ENCODE measurements at regions not wholly inside any gene's neighbourhood (a gene's known extent, or its start where the extent isn't known, plus 50 kb on each side); places are given as distances from the start of the nearest gene placed in this dataset.
"Not testable (repeated sequence)": the region's sequence is repeated elsewhere in the genome, so short reads cannot be mapped to it uniquely, and the experiment has no call there.

DNA sequence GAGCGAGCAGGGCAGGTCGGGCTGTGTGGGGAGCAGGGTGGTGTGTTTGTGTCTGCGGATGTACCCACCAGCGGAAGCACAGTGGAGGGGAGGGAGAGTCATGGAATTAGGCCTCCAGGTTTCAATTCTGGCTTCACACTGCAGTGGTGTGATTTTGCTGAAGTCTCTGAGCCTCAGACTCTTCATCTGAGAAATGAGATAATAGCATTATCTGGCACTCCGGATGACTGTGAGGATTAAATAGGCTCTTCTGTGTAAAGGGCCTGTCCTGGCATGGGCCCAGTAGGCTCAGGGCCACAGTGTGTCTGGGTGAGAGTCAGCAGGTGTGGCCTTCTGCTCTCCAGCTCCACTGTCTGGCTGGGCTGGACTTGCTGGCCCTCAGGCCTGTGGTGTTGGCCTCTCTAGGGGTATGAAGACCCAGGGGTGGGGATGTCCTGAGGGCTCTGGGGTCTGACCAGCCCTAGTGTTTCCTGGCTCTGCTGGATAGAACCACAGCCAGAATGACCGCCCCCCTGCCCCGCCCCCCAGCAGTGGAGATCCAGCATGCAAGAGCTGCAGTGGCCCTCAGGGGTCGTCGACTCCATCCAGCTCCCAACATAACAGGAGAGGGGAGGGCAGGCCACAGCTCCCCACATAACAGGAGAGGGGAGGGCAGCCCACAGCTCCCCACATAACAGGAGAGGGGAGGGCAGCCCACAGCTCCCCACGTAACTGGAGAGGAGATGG is 178.6 kb downstream of the RPS24 start:
- DNase-seq = no peak

DNA sequence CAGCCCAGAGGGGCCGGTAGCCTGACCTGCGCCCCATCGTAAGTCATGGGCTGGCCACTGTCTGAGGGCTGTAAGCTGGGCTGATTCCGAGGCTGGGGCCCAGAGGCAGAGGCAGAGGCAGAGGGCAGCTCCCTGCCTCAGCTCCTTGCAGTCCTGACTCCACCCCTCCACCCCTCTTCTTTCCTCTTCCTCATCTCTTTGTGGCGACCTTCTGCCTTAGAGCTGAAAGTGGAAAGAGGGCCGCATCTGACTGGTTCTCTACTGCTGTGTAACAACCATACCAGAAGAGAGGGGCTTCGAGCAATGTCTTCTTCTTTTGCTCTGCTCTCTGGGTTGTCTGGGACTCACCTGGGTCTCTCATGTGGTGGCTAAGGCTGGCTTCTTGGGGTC is 179.1 kb downstream of the RPS24 start:
- DNase-seq = no peak

DNA sequence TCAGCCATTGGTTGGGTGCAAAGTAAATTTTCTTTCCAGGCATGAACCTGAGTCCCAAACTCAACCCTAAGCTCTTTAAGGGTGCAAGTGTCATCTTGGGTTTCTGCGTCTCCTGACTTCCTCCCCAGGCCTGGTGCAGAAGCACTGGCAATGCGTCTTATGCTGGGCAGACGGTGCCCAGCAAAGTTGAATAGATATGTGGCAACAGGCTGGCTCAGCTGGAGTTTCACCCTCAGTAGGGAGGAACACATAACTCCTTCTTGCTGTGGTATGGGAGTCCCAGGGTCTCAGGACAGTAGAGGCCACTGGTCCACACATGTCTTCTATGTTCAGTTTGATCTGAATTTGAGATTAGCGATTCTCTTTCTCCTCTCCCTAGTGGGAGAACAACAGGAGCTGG is 181.3 kb downstream of the RPS24 start:
- DNase-seq = no peak

DNA sequence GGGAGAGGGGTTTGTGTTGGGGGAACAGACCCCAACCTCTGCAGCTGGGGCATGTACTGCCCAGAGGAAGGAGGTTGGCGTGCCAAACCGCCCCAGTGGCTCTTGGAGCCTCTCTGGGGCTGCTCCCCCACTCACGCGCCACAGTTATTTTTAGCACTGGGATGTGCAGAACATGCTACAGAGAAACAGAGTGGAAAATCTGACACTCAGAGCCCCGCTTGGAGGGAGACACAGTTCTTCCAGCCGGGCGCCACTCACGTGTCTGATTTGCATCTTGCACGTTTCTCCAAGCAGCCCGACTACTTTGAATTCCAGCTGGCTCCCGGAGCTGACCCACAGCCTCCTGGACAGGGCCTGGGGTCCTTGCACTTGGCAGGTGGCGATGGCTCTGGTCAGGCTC is 182.0 kb downstream of the RPS24 start:
- no peak for DNase-seq

DNA sequence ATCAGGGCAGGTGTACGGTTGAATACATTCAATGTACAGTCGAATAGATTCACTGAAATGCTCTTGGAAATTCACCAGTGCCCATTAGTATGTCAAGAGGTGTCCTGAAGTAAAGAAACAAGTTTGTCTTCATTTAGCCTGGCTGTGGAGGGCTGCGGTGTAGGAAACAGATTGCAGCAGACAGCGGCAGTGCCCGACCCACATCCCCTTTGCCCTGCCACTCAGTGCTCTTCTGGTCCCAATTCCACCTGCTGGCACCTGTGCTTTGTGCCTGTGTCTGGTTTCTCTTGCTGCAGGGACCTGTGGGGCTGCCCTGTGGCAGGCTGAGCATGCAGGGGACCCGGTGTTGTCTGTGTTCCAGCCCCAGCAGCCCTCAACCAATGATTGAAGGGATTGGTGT is 183.7 kb downstream of the RPS24 start:
- no peak for DNase-seq

DNA sequence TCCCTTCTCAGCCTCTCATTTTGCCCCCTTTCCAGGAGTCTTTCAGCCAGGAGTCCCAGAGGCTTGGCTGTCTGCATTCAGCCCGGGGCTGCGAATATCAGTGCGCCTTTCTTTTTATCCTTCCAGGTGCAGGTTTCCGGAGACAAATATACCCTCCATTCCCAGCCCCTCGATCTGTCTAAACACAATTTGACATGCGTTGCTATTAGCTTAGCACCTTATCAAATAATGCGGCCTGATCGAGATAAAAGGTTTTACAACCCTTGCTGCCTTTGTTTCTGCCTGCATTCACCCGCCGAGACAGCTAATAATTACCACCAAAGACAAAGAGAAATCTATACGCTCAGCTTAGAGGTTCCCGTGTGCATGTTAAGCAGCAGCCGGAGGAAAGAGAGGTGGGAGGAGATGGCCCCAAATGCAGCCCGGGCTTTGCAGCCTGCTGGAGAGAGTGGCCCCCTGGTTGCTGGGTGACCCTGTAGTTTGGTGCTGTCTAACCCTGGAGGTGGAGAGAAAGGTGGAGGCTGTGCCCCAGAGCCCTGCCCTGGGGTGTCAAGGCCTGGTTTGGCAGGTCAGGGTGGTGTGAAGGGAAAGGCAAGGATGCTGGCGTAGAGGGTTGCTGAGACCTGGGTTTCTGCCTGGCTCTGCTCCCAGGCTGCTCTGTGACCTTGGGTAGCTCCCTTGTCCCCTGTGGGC is 185.3 kb downstream of the RPS24 start:
- DNase-seq = no peak

DNA sequence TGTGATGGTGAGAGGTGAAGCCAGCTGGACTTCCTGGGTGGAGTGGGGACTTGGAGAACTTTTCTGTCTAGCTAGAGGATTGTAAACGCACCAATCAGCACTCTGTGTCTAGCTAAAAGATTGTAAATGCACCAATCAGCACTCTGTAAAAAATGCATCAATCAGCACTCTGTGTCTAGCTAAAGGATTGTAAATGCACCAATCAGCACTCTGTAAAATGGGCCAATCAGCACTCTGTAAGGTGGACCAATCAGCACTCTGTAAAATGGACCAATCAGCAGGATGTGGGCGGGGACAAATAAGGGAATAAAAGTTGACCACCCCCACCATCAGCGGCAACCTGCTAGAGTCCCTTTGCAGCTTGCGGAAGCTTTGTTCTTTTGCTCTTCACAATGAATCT is 185.9 kb downstream of the RPS24 start:
- not testable (repeated sequence) for DNase-seq

DNA sequence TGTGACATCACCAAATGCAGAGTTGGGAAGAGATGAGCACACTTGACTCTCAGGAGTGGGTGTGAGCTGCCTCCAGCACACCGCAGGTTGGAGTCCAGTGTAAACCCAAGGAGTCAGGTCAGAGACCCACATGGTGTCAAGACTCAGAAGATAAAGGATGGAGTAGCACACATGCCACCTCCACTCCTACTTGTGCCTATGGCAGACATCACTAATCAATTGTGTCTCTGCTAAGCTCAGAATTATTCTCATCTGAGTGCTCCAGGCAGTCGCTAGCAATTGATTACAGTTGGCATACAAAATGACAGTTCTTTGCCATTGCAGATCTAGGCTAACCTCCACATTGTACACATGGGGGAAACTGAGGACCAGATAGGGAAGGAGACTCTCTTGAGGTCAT is 187.1 kb downstream of the RPS24 start:
- DNase-seq = no peak

DNA sequence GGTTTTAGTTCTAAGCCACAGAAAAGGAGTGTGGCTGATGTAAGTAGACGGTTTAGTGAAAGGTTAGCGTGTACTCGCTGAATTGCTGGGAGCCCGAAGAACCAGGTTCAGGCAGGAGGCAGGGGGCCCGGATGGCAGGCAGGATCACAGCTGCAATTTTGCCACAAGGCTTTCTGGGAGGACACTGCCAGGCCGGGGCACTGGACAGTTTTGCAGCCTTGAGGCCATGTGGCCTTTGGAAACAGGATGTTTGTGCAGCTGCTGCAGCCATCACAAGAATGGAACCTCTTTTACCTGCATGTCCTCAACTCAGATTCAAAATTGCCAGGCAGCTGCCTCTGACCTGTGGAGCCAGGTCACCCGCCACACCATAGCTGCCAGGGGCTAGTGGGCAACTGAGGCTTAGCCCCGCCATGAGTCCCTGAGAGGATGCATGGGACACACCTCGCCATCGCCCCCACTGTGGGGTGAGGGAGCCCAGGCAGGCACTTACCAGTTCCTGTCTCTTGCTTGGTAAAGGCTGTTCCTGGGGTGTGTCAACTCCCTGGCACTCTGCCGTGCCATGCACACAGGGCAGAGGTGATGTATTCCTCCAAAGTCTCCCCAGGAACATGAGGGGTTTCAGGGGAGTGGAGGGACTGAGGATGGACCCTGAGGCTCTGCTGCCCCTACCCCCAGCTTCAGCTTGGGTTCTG is 188.6 kb downstream of the RPS24 start:
- DNase-seq = no peak

DNA sequence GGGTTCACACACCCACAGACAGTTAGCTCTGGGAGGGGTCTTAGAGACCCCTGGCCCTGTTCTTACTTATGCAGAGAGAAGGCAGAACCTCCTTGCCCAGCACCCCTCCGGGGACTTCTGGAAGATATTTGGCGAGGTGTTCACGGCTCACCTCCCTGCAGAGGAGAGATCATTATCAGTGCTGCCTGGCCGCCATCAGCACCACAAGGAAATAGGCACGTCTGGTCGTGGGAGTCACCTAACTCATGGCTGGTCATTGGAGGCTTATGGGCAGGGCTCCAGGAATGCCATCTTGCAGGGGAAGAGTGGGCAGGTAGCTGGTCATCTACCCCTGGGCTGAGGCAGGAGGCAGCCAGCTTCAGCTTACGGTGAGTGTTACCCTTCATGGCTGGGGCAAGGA is 189.4 kb downstream of the RPS24 start:
- no peak for DNase-seq

DNA sequence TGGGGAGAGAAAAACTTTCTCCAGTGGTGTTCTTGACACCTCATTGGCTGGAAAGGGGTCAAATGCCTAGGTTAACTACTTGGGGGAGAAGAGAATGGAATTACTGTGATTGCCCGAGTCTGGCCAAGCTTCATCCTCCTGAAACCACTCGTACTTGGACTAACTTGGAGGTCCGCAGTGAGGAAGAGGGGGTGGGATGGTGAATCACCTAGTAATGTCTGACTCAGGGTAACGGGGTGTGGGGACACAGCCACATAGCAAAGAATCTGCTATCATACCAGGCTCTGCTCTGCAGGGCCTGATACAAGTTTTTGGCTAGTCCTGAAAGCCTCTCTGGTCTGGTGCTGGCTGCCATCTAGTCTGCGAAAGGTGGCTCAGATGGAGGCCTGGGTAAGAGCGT is 190.9 kb downstream of the RPS24 start:
- no peak for DNase-seq

DNA sequence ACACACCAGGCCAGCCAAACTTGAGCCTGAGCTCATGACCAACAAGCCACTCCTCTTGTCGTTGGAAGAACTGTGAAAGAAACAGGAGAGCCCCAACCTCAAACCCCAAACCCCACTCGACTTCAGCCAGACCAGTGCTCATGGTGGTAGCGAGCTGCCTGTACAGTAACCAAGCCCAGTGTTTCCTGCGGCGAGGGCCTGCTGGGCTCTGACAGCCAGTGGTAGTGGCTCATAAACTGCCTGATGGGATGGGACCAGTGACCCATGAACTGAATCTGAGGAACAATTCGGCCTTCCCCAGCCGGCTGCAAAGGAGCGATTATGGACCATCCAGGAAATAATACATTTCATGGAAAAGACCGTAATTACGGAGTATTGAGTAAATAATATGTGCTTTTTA is 191.9 kb downstream of the RPS24 start:
- no peak for DNase-seq

DNA sequence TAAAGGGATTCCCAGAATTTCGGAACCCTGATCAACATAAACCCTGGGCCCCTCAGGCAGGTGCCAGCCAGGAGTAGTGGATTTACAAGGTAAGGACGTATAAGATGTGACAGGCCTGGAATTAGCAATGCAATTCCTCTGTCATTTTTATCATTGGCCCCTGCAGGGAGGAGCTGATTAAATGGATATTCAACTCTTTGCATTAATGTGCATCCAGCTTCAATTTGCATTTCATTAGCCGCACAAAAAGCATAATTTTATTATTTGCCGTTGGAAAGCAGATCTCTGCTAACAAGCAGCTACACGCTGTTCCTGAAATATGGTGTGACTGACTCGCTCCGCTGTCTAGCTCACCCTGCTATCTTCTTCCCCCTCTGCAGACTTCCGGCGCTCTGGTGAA is 195.8 kb downstream of the RPS24 start:
- no peak for DNase-seq

DNA sequence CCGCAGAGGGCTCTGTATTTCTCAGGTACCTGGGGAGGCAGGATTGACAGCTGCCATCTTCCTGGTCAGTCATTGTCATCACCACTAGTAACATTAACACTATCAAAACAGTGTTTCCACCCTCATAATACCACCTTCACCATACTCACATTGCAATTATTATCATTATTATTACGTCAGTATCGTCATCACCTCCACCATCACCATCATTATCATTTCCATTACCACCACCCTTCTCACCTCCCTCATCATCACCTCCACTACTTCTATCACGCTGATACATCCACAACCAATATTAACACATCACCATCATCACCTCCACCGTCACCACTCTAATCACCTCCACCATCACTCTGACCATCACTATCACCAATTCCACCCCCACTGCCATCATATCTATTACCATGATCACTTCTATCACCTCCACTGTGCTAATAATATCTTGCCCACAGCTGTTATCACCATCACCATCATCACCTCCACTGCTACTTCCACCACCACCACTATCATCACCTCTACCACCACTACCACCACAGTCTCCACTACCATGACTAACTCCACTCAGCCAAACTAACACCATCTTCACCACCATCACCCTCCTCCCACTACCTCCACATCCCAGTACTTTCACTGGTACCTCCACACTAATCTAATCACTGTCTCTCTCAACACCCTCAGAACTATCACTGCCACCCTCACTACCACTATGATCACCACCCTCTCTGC is 196.4 kb downstream of the RPS24 start:
- DNase-seq = no peak

DNA sequence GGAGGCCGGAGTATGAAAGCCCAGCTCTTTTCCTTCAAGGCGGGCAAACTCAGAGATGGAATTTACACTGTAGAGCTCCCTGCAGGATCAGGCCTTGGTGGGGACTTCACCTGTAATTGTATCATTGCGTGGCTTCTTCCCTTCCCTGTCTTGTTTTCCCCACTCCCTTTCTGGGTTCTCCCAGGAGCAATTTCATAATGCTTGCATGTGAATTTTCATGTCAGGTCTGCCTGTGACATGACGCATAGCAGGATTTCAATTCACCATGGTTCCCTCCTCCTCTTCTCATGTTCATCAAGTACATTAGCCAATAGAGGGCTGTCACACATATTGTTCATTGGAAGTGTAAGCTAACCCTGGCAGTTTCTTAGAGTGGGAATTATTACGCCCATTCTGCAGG is 197.7 kb downstream of the RPS24 start:
- no peak for DNase-seq

DNA sequence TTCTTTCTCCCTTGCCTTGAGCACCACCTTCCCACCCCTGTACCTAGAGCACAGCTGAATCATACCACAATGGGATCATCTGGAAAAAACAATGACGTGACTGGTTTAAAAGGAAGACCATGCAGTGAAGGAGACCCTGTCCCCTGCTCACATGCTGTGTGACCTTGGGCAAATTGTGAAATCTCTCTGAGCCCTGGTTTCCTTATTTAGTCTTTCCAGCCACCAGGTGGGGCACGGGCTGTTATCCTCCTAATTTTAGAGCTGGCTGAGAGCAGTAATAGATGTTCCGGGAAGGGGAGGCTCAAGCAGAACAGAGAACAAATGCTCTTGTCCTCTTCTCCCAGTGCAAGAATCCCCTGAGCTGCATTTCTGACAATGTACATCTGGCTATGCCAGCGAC is 198.3 kb downstream of the RPS24 start:
- no peak for DNase-seq

DNA sequence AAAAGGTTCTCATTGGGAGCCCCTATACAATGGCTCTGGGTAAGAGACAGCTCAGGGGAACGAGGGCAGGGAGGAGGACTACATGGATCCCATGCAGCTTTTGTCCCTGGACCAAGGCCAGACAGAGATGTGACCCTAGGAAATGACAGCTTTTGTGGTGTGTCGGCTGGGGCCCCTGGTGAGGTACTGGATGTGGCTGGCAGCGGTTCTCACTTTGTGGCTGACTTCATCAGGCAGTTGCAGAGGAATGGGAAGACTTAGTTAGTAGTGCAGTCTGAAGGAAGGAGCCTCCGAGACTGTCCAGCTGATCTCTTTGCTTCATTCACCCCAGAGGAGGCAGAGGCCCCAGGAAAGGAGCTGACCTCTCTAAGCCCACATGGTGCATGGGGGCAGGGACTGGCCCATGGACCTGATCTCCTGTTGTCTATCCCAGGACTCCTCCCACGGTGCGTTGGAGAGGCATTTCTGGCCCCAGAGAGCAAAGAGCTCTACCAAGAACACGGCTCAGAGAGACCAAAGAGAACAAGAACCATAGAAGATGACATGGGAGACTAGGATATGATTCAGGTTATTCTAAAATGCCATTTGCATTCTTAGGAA is 202.9 kb downstream of the RPS24 start:
- no peak for DNase-seq

DNA sequence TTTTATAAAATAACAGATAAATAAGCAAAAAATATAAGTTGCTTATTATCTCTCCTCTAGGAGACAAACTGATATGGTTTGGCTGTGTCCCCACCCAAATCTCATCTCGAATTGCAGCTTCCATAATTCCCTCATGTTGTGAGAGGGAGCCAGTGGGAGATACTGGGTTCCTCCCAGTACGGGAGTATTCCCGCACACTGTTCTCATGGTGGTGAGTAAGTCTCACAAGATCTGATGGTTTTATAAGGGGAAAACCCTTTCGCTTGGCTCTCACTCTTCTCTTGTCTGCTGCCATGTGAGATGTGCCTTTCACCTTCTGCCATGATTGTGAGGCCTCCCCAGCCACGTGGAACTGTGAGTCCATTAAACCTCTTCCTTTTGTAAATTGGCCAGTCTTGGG is 204.3 kb downstream of the RPS24 start:
- not testable (repeated sequence) for DNase-seq

DNA sequence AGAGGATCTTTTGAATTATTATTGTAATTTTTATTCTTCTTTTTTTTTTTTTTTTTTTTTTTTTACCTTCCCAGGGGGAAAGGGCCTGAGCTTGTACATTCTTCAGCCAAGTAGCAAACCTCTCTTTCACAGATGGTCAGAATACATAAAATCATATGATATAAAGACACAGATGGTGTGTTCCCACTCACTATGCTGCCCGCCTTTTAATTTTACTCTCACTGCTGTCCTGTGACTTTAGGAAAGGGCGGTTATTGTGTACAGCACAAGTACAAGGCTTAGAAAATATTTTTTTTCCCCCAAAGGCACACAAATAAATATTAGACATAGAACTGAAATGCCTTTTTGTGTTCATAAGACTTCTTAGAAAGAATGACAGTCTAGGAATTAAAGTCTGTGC is 213.6 kb downstream of the RPS24 start:
- DNase-seq = no peak

DNA sequence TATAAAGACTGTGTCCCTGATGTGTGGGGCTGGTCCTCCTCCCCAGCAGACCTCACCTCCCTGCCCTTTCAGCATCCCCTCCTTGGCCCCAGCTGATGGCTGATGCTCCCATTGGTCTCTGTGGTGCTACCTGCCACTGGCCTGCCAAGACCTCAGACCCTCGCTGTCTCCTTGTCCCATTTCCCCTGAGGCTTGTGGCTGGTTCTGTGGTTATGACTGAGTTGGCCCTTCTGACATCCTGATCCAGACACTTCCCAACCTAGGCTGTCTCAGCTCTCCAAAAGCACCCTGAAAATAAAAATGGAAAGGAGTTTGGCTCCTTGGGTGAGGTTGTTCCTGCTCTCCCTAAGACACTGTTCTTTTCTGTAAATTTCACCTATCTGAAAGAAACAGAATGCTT is 214.2 kb downstream of the RPS24 start:
- DNase-seq = no peak

DNA sequence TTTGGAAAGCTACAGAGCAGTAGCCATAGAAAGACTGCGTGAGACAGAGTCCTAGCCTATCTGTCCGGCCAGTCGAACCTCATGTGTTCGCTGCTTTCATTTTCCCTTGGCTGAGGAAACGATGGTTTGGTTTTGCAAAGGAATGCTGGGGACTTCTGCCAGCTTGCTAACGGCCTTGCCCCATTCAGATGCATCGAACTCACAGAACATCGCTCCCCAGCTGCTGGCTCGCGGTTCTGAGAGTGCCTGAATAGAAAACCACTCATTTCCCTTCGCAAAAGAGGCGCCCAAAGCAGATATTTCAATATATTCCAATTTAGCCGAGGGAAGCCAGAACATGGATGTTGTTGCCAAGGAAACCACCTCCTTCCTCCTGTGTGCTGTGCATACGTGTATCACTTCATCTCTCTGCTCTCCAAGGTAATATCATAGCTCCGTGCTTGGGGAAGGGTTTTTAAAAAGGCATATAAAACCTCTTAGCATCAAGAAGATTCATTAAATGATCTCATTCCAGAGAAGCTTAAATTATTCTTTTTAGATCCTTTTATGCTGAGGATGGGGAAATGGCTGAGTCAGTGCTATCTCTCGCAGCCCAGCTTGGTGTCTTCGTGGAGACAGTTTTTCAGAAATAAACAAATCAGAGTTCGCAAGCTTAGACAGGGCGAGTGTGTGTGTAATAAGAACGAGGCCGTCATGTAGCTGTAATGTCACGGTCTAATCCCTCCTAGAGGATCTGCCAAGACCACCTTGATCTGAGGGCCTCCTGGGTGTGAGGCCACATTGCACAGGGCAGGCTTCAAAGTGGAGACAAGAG is 215.2 kb downstream of the RPS24 start:
- DNase-seq = no peak

DNA sequence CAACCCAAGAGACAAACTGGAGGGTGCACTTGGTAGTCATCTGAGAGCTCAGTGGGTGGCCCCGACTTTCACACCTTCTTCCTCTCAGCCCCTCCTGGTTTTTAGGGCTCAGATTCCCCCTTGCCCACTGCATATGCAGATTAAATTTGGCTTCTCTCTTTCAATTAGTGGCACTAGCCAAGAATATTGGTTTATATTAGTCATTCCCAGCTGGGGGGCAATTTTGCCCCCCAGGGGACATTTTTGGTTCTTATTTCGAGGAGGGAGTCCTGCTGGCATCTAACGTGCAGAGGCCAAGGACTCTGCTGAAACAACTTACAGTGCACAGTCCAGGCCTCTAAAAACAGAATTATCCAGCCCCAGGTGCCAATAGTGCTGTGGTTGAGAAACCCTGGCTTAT is 216.0 kb downstream of the RPS24 start:
- DNase-seq = no peak

Data from amniotic stem cell (primary cell).